GM23338 (cell line): ENCODE measurements at regions not wholly inside any gene's neighbourhood (a gene's known extent, or its start where the extent isn't known, plus 50 kb on each side); places are given as distances from the start of the nearest gene placed in this dataset.

ENCODE experiments used
- ATAC-seq: fragments of 200-7000 bp; cut with Tn5 transposase; 3 replicates; pipeline ENCODE4 v1.9.1; 2020
- DNase-seq: peaks from one replicate; pipeline ENCODE4 v3.0.0-alpha.2; 2015; ENCODE audit warnings: low spot score
- H2AFZ ChIP-seq: fragments of 200-600 bp; sonication (generic); 2 replicates; pipeline ENCODE4 v1.8.0; 2016; ENCODE audit warnings: antibody characterized with exemption, mild to moderate bottlenecking, moderate library complexity
- H3F3A ChIP-seq: fragments of 200-600 bp; sonication (generic); replicated peaks from 2 replicates; pipeline ENCODE4 v1.8.0; 2017; ENCODE audit warnings: antibody characterized with exemption, mixed run types, low read depth
- H3K27ac ChIP-seq: fragments of 200-600 bp; sonication (generic); 2 replicates; pipeline ENCODE4 v1.6.1; 2016; ENCODE audit warnings: low read depth
- H3K27me3 ChIP-seq: fragments of 200-600 bp; sonication (generic); 2 replicates; pipeline ENCODE4 v1.8.0; 2016; ENCODE audit warnings: mild to moderate bottlenecking, mixed run types, moderate library complexity; ENCODE audit not compliant: insufficient read depth
- H3K36me3 ChIP-seq: fragments of 200-600 bp; sonication (generic); 2 replicates; pipeline ENCODE4 v1.8.0; 2016; ENCODE audit warnings: mild to moderate bottlenecking; ENCODE audit not compliant: insufficient read depth
- H3K4me1 ChIP-seq: fragments of 200-600 bp; sonication (generic); 2 replicates; pipeline ENCODE4 v1.8.0; 2016; ENCODE audit warnings: mild to moderate bottlenecking, moderate library complexity; ENCODE audit not compliant: insufficient read depth
- H3K4me2 ChIP-seq: fragments of 200-600 bp; sonication (generic); 2 replicates; pipeline ENCODE4 v1.7.1; 2017; ENCODE audit warnings: mixed run types
- H3K4me3 ChIP-seq: fragments of 200-600 bp; sonication (generic); 2 replicates; pipeline ENCODE4 v1.6.1; 2016; ENCODE audit warnings: mixed run types
- H3K79me2 ChIP-seq: fragments of 200-600 bp; sonication (generic); replicated peaks from 2 replicates; pipeline ENCODE4 v1.8.0; 2017; ENCODE audit warnings: mild to moderate bottlenecking; ENCODE audit not compliant: insufficient read depth
- H3K9me2 ChIP-seq: fragments of 200-600 bp; sonication (generic); 2 replicates; pipeline ENCODE4 v1.8.0; 2017; ENCODE audit not compliant: insufficient read depth
- H4K20me1 ChIP-seq: fragments of 200-600 bp; sonication (generic); replicated peaks from 2 replicates; pipeline ENCODE4 v1.8.0; 2017; ENCODE audit warnings: mild to moderate bottlenecking; ENCODE audit not compliant: insufficient read depth
- H3K27ac Mint-ChIP-seq: 2 replicates; pipeline ENCODE4 v1.8.0; 2020; ENCODE audit warnings: inconsistent platforms, mild to moderate bottlenecking, moderate library complexity, mixed read lengths
- H3K27me3 Mint-ChIP-seq: 3 replicates; pipeline ENCODE4 v1.8.0; 2022; ENCODE audit warnings: low read depth, mild to moderate bottlenecking, moderate library complexity, mixed read lengths, inconsistent platforms; ENCODE audit not compliant: insufficient read depth, poor library complexity
- H3K36me3 Mint-ChIP-seq: 3 replicates; pipeline ENCODE4 v1.8.0; 2021; ENCODE audit warnings: low read depth, mild to moderate bottlenecking, inconsistent platforms, moderate library complexity, mixed read lengths
- H3K4me1 Mint-ChIP-seq: 3 replicates; pipeline ENCODE4 v1.8.0; 2020; ENCODE audit warnings: mild to moderate bottlenecking, inconsistent platforms, mixed read lengths
- H3K4me3 Mint-ChIP-seq: 3 replicates; pipeline ENCODE4 v1.8.0; 2021; ENCODE audit warnings: moderate library complexity, mild to moderate bottlenecking, inconsistent platforms, mixed read lengths
- H3K9me3 Mint-ChIP-seq: 3 replicates; pipeline ENCODE4 v1.8.0; 2020; ENCODE audit warnings: moderate library complexity, mild to moderate bottlenecking, inconsistent platforms, mixed read lengths
- CREB1 ChIP-seq: fragments of 250-450 bp; sonication (Bioruptor Pico); IDR thresholded peaks from 2 replicates; pipeline ENCODE4 v1.5.0; 2020; ENCODE audit warnings: low read depth, mild to moderate bottlenecking, moderate library complexity
- EZH2 ChIP-seq: fragments of 200-600 bp; sonication (generic); IDR thresholded peaks from one replicate; pipeline ENCODE4 v1.8.0; 2017; ENCODE audit warnings: antibody characterized with exemption, mild to moderate bottlenecking, low read depth; ENCODE audit not compliant: unreplicated experiment
- EZH2phosphoT487 ChIP-seq: fragments of 200-600 bp; sonication (generic); IDR thresholded peaks from one replicate; pipeline ENCODE4 v1.8.1; 2018; ENCODE audit warnings: antibody characterized with exemption; ENCODE audit not compliant: unreplicated experiment
- JUNB ChIP-seq: IDR thresholded peaks from one replicate; pipeline ENCODE4 v1.6.1; 2016; ENCODE audit warnings: antibody characterized with exemption; ENCODE audit not compliant: unreplicated experiment
- NANOG ChIP-seq: IDR thresholded peaks from 2 replicates; pipeline ENCODE4 v1.6.1; 2016; ENCODE audit warnings: antibody characterized with exemption, borderline replicate concordance
- POLR2AphosphoS5 ChIP-seq: IDR thresholded peaks from 2 replicates; pipeline ENCODE4 v1.6.1; 2016; ENCODE audit warnings: antibody characterized with exemption, low read depth
- STAT1 ChIP-seq: IDR thresholded peaks from one replicate; pipeline ENCODE4 v1.6.1; 2016; ENCODE audit warnings: antibody characterized with exemption; ENCODE audit not compliant: unreplicated experiment
- ZNF114 ChIP-seq: fragments of 250-450 bp; sonication (Bioruptor Pico); IDR thresholded peaks from 2 replicates; pipeline ENCODE4 v1.5.0; 2020; ENCODE audit warnings: mild to moderate bottlenecking, moderate library complexity
- ZNF331 ChIP-seq: fragments of 250-450 bp; sonication (Bioruptor Pico); IDR thresholded peaks from 2 replicates; pipeline ENCODE4 v1.5.0; 2020; ENCODE audit warnings: low read depth, mild to moderate bottlenecking, moderate library complexity
- TF ChIP-seq, protein P1 (sequence below): IDR thresholded peaks from one replicate; pipeline ENCODE4 v1.6.1; 2018; ENCODE audit warnings: antibody characterized with exemption; ENCODE audit not compliant: unreplicated experiment
- TF ChIP-seq, protein P2 (sequence below): fragments of 250-450 bp; sonication (Bioruptor Pico); IDR thresholded peaks from 2 replicates; pipeline ENCODE4 v1.5.0; 2020; ENCODE audit warnings: mild to moderate bottlenecking, moderate library complexity
- TF ChIP-seq, protein P3 (sequence below): IDR thresholded peaks from 2 replicates; pipeline ENCODE4 v1.6.1; 2016; ENCODE audit warnings: antibody characterized with exemption
- TF ChIP-seq, protein P4 (sequence below), 2 experiments: fragments of 200-600 bp in 1 of 2; sonication (generic) in 1 of 2; conservative IDR thresholded peaks; 2 replicates each; pipeline versions ENCODE4 v1.5.1 to v1.6.1; 2016 to 2017; ENCODE audit warnings: antibody characterized with exemption in 2 of 2, low read depth in 2 of 2, mild to moderate bottlenecking in 2 of 2, moderate library complexity in 1 of 2

DNA sequence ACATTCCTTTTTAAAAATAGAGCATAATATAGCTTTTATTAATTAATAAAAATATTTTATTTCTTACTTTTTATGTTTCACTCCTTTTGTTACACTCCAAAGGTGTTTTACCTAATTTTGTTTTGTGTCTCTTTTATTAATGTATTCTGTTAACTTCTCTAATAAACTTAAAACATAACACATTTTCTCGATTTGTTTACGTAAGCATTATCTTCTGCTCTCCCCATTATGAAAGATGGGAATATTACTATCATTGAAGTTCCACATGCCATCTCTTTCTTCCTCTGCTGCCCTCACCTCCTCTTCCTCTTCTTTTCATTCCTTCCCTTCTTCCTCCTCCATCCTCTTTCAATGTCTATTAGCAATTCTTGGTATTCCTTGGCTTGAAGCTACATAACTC is 85.0 kb upstream of the HCRTR2 start:
- no peak overlapping the region for H2AFZ ChIP-seq
- no peaks in the 10 kb centered on the region for H3K79me2 ChIP-seq
- no peak for DNase-seq
- H3K36me3 ChIP-seq, result no peaks in the 10 kb centered on the region
- no peak overlapping the region for H3K27ac Mint-ChIP-seq
- H3K9me3 Mint-ChIP-seq, result peaks cover 14% of the 10 kb centered on the region
- H3K4me2 ChIP-seq, result no peak overlapping the region
- H3K4me3 Mint-ChIP-seq, result no peak overlapping the region
- no peak overlapping the region for H3K4me3 ChIP-seq
- no peaks in the 10 kb centered on the region for H3K27me3 ChIP-seq
- no peaks in the 10 kb centered on the region for H3K9me2 ChIP-seq
- no peak overlapping the region for H3K27ac ChIP-seq
- H3F3A ChIP-seq, result no peaks in the 10 kb centered on the region
- H4K20me1 ChIP-seq, result no peaks in the 10 kb centered on the region
- TF ChIP-seq EZH2 (no peak), CREB1 (CRISPR knock-in tag) (no peak), JUNB (no peak), ZNF331 (CRISPR knock-in tag) (no peak), NANOG (no peak), POLR2AphosphoS5 (no peak), EZH2phosphoT487 (no peak), STAT1 (no peak), ZNF114 (CRISPR knock-in tag) (no peak)
- TF ChIP-seq, protein P1, sequence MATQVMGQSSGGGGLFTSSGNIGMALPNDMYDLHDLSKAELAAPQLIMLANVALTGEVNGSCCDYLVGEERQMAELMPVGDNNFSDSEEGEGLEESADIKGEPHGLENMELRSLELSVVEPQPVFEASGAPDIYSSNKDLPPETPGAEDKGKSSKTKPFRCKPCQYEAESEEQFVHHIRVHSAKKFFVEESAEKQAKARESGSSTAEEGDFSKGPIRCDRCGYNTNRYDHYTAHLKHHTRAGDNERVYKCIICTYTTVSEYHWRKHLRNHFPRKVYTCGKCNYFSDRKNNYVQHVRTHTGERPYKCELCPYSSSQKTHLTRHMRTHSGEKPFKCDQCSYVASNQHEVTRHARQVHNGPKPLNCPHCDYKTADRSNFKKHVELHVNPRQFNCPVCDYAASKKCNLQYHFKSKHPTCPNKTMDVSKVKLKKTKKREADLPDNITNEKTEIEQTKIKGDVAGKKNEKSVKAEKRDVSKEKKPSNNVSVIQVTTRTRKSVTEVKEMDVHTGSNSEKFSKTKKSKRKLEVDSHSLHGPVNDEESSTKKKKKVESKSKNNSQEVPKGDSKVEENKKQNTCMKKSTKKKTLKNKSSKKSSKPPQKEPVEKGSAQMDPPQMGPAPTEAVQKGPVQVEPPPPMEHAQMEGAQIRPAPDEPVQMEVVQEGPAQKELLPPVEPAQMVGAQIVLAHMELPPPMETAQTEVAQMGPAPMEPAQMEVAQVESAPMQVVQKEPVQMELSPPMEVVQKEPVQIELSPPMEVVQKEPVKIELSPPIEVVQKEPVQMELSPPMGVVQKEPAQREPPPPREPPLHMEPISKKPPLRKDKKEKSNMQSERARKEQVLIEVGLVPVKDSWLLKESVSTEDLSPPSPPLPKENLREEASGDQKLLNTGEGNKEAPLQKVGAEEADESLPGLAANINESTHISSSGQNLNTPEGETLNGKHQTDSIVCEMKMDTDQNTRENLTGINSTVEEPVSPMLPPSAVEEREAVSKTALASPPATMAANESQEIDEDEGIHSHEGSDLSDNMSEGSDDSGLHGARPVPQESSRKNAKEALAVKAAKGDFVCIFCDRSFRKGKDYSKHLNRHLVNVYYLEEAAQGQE, result no peak
- TF ChIP-seq, protein P2, sequence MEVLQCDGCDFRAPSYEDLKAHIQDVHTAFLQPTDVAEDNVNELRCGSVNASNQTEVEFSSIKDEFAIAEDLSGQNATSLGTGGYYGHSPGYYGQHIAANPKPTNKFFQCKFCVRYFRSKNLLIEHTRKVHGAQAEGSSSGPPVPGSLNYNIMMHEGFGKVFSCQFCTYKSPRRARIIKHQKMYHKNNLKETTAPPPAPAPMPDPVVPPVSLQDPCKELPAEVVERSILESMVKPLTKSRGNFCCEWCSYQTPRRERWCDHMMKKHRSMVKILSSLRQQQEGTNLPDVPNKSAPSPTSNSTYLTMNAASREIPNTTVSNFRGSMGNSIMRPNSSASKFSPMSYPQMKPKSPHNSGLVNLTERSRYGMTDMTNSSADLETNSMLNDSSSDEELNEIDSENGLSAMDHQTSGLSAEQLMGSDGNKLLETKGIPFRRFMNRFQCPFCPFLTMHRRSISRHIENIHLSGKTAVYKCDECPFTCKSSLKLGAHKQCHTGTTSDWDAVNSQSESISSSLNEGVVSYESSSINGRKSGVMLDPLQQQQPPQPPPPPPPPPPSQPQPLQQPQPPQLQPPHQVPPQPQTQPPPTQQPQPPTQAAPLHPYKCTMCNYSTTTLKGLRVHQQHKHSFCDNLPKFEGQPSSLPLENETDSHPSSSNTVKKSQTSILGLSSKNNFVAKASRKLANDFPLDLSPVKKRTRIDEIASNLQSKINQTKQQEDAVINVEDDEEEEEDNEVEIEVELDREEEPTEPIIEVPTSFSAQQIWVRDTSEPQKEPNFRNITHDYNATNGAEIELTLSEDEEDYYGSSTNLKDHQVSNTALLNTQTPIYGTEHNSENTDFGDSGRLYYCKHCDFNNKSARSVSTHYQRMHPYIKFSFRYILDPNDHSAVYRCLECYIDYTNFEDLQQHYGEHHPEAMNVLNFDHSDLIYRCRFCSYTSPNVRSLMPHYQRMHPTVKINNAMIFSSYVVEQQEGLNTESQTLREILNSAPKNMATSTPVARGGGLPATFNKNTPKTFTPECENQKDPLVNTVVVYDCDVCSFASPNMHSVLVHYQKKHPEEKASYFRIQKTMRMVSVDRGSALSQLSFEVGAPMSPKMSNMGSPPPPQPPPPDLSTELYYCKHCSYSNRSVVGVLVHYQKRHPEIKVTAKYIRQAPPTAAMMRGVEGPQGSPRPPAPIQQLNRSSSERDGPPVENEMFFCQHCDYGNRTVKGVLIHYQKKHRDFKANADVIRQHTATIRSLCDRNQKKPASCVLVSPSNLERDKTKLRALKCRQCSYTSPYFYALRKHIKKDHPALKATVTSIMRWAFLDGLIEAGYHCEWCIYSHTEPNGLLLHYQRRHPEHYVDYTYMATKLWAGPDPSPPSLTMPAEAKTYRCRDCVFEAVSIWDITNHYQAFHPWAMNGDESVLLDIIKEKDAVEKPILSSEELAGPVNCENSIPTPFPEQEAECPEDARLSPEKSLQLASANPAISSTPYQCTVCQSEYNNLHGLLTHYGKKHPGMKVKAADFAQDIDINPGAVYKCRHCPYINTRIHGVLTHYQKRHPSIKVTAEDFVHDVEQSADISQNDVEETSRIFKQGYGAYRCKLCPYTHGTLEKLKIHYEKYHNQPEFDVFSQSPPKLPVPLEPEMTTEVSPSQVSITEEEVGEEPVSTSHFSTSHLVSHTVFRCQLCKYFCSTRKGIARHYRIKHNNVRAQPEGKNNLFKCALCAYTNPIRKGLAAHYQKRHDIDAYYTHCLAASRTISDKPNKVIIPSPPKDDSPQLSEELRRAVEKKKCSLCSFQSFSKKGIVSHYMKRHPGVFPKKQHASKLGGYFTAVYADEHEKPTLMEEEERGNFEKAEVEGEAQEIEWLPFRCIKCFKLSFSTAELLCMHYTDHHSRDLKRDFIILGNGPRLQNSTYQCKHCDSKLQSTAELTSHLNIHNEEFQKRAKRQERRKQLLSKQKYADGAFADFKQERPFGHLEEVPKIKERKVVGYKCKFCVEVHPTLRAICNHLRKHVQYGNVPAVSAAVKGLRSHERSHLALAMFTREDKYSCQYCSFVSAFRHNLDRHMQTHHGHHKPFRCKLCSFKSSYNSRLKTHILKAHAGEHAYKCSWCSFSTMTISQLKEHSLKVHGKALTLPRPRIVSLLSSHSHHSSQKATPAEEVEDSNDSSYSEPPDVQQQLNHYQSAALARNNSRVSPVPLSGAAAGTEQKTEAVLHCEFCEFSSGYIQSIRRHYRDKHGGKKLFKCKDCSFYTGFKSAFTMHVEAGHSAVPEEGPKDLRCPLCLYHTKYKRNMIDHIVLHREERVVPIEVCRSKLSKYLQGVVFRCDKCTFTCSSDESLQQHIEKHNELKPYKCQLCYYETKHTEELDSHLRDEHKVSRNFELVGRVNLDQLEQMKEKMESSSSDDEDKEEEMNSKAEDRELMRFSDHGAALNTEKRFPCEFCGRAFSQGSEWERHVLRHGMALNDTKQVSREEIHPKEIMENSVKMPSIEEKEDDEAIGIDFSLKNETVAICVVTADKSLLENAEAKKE (CRISPR knock-in tag), result no peak
- TF ChIP-seq, protein P3, sequence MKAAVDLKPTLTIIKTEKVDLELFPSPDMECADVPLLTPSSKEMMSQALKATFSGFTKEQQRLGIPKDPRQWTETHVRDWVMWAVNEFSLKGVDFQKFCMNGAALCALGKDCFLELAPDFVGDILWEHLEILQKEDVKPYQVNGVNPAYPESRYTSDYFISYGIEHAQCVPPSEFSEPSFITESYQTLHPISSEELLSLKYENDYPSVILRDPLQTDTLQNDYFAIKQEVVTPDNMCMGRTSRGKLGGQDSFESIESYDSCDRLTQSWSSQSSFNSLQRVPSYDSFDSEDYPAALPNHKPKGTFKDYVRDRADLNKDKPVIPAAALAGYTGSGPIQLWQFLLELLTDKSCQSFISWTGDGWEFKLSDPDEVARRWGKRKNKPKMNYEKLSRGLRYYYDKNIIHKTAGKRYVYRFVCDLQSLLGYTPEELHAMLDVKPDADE, result no peak
- TF ChIP-seq, protein P4, sequence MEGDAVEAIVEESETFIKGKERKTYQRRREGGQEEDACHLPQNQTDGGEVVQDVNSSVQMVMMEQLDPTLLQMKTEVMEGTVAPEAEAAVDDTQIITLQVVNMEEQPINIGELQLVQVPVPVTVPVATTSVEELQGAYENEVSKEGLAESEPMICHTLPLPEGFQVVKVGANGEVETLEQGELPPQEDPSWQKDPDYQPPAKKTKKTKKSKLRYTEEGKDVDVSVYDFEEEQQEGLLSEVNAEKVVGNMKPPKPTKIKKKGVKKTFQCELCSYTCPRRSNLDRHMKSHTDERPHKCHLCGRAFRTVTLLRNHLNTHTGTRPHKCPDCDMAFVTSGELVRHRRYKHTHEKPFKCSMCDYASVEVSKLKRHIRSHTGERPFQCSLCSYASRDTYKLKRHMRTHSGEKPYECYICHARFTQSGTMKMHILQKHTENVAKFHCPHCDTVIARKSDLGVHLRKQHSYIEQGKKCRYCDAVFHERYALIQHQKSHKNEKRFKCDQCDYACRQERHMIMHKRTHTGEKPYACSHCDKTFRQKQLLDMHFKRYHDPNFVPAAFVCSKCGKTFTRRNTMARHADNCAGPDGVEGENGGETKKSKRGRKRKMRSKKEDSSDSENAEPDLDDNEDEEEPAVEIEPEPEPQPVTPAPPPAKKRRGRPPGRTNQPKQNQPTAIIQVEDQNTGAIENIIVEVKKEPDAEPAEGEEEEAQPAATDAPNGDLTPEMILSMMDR (conservative IDR thresholded peaks at IDR 0.05; ENCODE audit: low read depth in 2 of 2), result no peak
- no peak for ATAC-seq
- H3K27me3 Mint-ChIP-seq, result peaks cover 2% of the 10 kb centered on the region
- no peaks in the 10 kb centered on the region for H3K36me3 Mint-ChIP-seq
- no peaks in the 10 kb centered on the region for H3K4me1 ChIP-seq
- no peaks in the 10 kb centered on the region for H3K4me1 Mint-ChIP-seq
